ENCODE measurements at regions not wholly inside any gene's neighbourhood (a gene's known extent, or its start where the extent isn't known, plus 50 kb on each side); places are given as distances from the start of the nearest gene placed in this dataset.

DNA sequence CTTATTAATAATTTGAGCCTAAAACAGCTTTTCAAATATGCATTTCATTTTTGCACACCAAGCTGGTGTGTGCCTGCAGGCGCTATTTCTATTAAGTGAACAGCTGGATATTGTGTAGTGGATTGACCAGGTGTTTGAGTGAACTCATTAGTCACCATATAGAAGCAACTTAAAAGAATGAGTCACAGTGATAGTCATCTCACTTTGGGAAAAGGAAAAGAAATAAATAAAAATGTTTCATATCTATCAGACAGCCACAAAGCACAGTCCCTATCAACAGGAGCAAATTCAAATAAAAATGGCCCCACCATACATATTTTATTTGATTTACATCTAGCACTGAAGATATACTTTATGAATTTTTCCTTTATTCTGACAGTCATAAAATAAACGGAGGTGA is 456.5 kb upstream of the CDH9 start (continued):
- TF ChIP-seq CHD7 (IDR thresholded peaks at IDR 0.05; ENCODE audit: insufficient replicate concordance, low read length) = no peak
- TF ChIP-seq KDM4A (IDR thresholded peaks at IDR 0.05; ENCODE audit: low read depth, low read length, severe bottlenecking) = no peak
- no peak for TF ChIP-seq TAF7 (optimal IDR thresholded peaks at IDR 0.05; ENCODE audit: borderline replicate concordance, low read depth, low read length)
- TF ChIP-seq JUN (IDR thresholded peaks at IDR 0.05; ENCODE audit: low read depth, low read length) = no peak

Data from H1 (cell line).